IPS-NIHi11 (cell line): ENCODE measurements at regions not wholly inside any gene's neighbourhood (a gene's known extent, or its start where the extent isn't known, plus 50 kb on each side); places are given as distances from the start of the nearest gene placed in this dataset.
"Not testable (repeated sequence)": the region's sequence is repeated elsewhere in the genome, so short reads cannot be mapped to it uniquely, and the experiment has no call there.

Source experiments
- DNase-seq: peaks from one replicate; pipeline ENCODE4 v3.0.0; 2012; ENCODE audit warnings: mixed read lengths, low spot score

- no peak for DNase-seq
These were observed 145.4 kb downstream of the TTLL2 start for GRCh38 chr6:167470101-167470835.

DNA sequence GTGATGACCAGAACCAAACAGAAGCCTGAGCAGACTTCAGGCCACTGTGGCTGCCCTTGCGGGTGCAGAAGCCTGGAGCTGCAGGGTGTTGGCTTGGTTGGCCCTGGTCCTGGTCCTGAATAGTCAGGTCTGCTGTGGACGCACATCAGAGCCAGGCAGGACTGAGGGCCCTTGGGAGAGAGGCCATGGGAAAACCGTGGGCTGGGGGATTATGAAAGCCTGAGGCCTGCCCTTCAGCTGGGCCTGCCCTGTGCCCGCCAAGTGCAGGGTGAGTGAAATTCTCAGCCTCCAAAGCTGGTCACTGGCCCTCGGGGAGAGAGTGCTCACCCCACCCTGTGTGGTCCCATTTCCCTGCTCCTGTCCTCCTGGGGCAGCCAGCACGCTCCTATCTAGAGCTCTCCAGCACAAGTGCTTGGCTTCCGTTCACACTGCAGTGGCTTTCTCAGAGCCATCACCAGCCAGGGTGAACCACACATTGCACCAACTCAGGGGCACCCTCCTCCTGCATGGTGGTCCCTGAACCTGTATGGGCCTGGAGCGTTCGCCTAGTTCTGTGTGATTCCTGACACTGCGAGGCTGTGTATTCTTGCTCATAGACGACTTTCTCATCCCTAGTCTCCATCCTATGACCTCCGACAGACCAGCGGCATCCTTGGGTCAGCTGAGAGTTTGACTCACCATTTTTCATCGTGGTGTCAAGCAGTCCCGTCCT, 146.1 kb downstream of the TTLL2 start:
- DNase-seq: no peak

DNA sequence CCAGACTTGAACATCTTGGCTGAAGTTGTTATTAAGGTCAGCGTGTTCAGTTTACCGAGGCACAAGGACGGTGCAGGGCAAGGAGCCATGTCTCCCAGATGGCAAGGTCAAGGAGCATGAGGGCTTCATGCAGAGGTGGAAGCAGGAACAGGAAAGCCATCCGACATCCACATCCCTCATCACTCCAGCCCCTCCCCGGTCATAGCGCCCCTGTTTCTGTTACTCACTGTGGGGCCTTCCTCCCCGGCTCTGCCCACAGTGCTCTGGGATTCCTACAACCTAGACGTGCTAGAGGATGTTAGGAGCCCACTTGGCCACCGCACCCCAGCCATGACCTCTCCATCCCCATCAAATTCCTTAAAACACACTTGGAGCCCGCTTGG, 146.7 kb downstream of the TTLL2 start:
- no peak for DNase-seq

- no peak for DNase-seq
These were observed 147.3 kb downstream of the TTLL2 start for GRCh38 chr6:167472148-167472547.

DNA sequence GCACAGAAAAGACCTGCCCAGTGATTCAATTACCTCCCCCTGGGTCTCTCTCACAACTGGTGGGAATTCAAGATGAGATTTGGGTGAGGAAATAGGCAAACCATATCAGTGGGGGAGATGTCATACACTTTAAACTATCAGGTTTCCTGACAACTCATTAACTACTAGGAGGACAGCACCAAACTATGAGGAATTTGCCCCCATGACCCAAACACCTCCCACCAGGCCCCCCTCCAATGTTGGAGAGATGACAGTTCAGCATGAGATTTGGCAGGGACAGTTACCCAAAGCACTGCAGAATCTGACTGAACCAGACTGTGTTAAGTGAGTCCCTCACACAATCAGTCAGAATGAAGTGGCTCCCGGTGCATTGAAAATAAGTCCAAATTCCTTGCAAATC, 148.0 kb downstream of the TTLL2 start:
- no peak for DNase-seq

DNA sequence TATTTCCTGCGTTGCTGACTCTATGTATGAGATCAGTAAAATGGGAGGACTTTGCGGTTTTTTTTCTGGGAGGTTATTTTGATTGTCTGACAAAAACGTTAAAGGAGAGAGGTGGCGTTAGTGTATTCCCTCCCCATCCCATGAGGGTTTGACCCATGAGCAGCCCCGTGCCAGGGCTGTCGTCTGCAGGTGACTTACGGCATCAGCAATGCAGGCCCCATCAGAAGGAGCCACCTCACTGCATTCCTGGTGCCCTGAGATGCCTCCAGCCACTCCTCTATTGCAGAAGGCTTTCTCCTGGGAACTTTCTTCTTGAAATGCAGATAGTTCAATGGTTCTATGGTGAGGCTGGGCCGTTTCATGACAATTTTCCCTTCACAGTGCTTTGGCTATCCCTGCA, 149.3 kb downstream of the TTLL2 start:
- no peak for DNase-seq

- DNase-seq: no peak
These were observed 149.8 kb downstream of the TTLL2 start for GRCh38 chr6:167474725-167475124.

DNA sequence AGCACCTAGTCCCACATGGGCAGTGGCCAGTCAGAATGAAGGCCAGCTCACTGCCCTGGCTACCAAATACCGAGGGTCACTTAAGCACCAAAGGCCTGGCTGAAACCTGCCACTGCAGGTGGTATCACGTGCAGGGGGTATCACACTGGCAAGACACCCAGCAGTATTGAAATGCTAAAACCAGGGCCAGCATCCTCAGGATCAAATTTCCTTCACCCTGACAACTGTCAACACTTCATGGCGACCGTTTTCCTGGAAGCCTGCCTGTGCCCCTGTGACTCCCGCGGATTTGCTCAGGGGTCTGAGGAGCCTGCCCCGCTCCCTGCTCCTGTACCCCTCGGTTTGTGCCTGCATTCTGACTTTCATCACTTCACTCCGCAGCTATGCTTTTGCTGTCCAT, 151.1 kb downstream of the TTLL2 start:
- peak; percentile 63 for DNase-seq

DNA sequence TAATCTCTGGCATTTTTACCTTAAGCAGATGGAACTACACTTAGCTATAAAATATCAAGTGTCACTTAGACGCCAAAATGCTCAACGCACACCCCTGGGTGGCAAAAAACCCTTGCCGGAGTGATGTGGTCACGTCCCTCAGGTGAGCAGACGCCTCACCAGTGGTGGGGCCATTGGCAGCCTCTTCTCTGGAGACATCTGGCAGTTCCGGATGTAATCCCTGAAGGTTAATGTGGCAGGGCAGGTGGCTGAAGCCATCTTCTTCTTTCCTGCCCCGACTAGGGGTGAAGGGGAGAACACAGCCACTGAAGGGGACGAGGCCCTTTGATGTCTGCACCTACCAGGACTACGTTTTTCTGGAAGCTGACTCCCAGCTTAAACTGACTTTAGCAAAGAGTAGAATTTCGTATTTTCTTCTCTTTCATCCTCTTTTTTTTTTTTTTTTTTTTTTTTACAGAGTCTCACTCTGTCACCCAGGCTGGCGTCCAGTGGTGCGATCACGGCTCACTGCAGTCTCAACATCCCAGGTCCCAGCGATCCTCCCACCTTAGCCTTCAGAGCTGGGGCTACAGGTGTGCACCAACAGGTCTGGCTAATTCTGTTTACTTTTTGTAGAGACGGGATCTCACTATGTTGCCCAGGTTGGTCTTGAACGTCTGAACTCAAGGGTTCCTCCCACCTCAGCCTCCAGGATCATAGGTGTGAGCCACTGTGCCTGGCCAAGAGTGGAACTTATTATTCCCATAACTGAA, 152.1 kb downstream of the TTLL2 start:
- DNase-seq: no peak

DNA sequence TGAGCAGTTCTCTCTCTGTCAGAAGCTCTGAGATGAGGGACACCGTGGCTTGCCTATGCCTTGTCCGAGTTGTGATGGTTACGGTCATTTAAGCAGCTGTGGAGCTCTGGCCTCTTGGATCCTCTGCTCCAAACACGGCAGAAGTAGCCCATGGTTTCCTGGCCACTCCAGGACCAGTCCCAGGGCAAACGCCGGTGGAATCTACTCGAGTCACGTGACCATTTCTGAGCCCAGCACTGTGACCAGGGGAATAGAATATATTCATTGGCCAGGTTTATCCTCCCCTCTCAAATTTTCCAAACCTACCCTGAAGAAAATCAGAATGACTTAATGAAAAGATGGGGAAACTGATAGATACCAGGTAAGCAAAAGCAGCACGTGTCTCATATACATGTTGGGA, 152.8 kb downstream of the TTLL2 start:
- DNase-seq: no peak

DNA sequence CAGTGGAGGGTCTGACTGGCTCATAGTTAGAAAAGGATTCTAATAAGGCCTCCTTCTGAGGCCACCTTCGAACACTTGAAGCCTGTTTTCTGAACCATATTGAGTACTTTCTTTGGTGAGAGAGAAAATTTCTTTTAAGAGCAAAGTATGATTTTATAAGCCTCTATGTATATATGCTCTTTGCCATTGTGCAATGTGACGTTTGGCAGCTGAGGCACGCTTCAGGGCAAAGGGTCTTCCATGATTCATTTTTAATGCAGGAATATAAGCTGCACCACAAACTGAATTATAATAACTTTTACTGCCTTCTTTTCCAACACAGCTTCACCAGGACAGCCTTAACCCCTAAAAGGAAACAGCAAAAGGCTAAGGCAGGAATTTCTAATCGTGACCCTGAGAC, 154.4 kb downstream of the TTLL2 start:
- DNase-seq: no peak

- no peak for DNase-seq
These were observed 155.2 kb downstream of the TTLL2 start for GRCh38 chr6:167479901-167480648.

DNA sequence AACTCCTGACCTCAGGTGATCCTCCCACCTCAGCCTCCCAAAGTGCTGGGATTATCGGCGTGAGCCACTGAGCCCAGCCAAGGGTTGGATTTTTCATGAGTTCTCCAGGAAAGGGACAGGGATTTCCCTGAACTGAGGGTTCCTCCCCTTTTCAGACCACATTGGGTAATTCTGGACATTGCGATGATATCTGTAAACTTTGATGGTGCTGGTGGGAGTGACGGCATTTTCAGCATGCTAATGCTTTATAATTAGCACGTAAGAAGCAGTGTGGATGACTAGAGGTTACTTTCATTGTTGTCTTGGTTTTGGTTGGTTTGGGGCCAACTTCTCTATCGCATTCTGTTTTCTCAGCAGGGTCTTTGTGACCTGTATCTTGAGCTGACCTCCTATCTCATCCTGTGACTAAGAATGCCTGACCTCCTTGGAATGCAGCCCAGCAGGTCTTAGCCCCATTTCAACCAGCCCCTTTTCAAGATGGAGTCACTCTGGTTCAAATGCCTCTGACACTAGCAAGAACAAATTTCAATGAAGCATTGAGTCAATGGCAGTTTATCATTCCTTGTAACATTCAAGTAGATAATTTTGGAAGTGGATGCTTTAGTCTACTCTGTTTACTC, 156.5 kb downstream of the TTLL2 start:
- DNase-seq: no peak

DNA sequence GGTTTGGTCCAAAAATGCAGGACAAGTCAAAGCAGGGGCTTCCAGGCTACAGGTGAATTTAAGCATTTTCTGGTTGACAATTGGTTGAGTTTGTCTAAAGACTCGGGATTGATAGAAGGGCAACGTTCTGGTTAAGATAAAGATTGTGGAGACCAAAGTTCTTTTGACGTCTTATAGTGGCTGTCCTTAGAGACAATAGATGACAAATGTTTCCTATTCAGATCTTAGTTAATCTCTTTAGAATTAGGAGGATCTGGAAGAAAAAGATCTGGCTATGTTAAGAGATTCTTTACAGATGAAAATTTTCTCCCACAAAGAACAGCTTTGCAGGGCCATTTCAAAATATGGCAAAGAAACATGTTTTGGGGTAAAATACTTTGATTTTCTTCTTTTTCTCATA, 157.9 kb downstream of the TTLL2 start:
- not testable (repeated sequence) for DNase-seq

DNA sequence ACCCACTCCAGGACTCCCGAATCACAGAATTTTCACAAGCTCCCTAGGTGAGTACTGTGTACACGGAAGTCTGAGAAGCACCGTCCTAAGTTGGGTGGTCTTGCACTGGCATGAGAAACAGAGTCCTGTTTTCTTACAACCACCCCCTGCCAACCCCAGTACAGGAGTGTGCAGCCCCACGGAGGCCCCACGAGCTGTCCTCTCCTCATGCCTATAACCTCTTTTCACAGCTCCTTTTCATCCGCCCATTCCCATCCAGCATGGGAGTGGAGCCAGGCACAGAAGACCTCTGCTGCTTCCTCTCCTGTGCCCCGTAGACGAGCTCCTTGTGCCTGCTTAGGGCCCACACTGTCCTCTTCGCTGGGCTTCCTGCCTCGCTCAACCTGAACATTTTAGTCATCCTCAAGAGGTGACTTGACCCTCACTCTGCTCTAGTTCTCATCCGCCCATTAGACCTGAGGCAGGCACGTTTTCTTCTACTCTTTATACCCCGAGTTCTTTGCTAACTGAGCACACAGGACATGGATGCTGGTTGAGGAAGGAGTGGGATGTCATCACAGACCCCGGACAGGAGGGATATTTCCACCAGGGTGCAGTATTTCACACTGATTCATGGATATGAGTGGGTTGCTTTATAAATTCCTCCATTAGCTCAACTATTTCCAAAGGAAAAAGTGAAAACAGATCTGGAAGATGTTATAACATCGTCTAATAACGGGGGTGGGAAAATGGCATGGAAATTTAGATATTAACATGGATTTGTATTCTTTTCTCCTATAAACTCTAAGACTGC, 160.5 kb downstream of the TTLL2 start:
- DNase-seq: no peak

DNA sequence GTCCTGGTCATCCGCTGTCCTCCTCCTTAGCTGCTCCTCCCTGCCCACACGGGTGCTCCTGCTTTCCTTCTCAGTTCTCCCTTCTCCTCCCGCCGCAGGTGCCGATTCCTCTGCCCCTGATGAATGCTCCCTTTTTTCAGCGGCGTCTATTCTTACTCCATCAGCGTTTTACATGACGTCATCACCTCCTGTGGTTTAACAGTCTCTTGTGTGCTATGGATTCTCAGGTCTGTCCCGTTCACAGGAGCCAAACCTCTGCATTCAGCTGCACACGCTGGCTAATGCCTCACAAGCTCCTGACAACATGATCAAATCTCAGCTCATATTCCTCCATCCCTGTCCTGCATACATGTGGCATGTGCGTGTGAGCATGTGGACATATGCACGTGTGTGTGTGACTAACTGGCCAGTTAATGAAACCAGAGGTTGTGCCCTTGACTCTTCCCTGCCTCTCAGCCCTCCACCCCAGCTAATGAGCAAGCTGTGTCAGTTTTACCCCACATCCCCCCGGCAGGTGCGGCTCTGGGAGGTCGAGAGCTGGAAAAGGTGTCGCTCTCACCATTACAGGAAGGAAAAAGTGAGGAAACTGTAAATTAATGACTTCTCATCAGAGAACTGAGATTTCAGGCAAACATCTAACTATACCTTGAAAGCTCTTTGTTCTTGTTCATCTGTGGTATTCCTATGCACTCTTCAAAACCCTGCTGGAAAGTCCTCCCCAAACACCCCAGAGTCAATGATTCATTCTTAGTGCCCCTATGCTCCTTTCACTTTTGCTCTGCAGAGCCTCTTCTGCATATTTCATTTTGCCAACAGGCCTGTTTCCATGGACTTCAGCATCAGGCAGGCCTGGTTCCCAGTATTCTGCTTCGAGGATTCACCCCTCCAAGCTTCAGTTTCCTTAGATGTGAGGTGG, 163.1 kb downstream of the TTLL2 start:
- no peak for DNase-seq

DNA sequence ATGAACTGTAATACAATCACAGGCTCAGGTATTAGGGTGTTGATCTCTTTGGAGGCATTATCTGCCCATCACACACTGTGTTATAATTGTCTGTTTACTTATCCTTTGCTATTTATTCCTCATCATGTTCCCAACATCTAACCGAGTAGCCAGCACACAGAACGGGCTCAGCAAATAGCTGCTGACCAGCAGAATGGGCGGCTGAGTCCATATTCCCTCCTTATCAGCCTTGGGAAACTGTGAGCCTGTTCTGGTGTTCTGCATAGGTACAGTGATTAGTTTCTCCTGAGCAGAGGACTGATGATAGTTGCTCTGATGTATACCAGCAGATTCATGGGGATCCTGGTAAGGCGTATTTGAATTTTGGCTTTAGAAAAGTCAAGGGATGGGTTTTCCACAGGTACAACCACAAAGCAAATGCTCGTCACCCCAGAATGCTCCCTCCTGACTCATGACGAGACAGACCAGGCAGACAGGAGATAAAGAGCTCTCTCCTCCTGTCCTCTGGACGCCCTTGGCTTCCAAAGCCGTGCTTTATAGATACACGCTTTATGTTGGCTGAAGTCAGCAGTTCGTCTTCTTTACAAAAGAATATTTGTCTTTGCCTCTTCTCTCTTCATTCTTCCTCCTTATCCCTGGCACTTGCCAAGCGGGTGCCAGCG, 166.7 kb downstream of the TTLL2 start:
- no peak for DNase-seq

DNA sequence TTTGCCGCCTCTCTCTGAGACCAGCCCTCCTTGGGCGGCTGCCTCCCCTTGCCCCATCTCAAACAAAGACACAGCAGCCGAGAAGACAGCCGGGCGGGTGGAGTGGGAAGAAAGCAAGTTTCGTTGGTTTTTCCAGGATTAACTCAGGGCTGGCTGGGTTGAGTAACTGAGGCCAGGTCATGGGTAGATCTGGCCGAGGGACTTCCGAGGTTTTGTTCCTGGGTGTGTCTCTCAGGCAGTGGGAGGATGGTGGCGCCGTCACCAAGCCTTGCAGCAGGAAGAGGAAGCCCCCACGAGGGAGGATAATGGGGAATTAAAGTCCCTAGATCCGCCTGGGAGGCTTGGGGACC, 167.2 kb downstream of the TTLL2 start:
- no peak for DNase-seq

- no peak for DNase-seq
These were observed 168.4 kb downstream of the TTLL2 start for GRCh38 chr6:167493310-167493709.
